ENCODE measurements at regions not wholly inside any gene's neighbourhood (a gene's known extent, or its start where the extent isn't known, plus 50 kb on each side); places are given as distances from the start of the nearest gene placed in this dataset.
A peak's percentile ranks its signal among the peaks of the same experiment; 100 is the strongest.

- DNase-seq: no peak
- no peaks in the 10 kb centered on the region for H3K36me3 ChIP-seq (replicated peaks)
- H3K4me3 ChIP-seq (ENCODE audit: low read depth, low read length): peak overlapping the region; percentile 35
- no peak overlapping the region for H3K27ac ChIP-seq
- TF ChIP-seq, protein P1, sequence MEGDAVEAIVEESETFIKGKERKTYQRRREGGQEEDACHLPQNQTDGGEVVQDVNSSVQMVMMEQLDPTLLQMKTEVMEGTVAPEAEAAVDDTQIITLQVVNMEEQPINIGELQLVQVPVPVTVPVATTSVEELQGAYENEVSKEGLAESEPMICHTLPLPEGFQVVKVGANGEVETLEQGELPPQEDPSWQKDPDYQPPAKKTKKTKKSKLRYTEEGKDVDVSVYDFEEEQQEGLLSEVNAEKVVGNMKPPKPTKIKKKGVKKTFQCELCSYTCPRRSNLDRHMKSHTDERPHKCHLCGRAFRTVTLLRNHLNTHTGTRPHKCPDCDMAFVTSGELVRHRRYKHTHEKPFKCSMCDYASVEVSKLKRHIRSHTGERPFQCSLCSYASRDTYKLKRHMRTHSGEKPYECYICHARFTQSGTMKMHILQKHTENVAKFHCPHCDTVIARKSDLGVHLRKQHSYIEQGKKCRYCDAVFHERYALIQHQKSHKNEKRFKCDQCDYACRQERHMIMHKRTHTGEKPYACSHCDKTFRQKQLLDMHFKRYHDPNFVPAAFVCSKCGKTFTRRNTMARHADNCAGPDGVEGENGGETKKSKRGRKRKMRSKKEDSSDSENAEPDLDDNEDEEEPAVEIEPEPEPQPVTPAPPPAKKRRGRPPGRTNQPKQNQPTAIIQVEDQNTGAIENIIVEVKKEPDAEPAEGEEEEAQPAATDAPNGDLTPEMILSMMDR (IDR thresholded peaks at IDR 0.05; ENCODE audit: low read depth, low read length, missing control alignments): no peak
- in situ Hi-C loops (cut with HindIII; ENCODE audit: low pct_ligation_motif_present, low sequenced_read_pairs): no loop called here
- H3K27me3 ChIP-seq (replicated peaks): peaks cover 43% of the 10 kb centered on the region
Observed at GRCh38 chr1:214187121-214187900, 93.6 kb upstream of the SMYD2 start.

- Histone ChIP-seq H3K4me3 (ENCODE audit: low read depth, low read length) (no peak overlapping the region), H3K27ac (no peak overlapping the region), H3K27me3 (replicated peaks) (peaks cover 43% of the 10 kb centered on the region), H3K36me3 (replicated peaks) (no peaks in the 10 kb centered on the region)
- TF ChIP-seq, protein P1 (IDR thresholded peaks at IDR 0.05; ENCODE audit: low read depth, low read length, missing control alignments): no peak
- DNase-seq: no peak
- in situ Hi-C loops (cut with HindIII; ENCODE audit: low pct_ligation_motif_present, low sequenced_read_pairs): no loop called here
Observed at GRCh38 chr1:214187933-214188332, 93.0 kb upstream of the SMYD2 start.

- in situ Hi-C loops (cut with HindIII; ENCODE audit: low pct_ligation_motif_present, low sequenced_read_pairs): no loop called here
- TF ChIP-seq, protein P1 (IDR thresholded peaks at IDR 0.05; ENCODE audit: low read depth, low read length, missing control alignments): no peak
- H3K27me3 ChIP-seq (replicated peaks): peaks cover 48% of the 10 kb centered on the region
- no peaks in the 10 kb centered on the region for H3K36me3 ChIP-seq (replicated peaks)
- DNase-seq: no peak
- H3K27ac ChIP-seq: no peak overlapping the region
- no peak overlapping the region for H3K4me3 ChIP-seq (ENCODE audit: low read depth, low read length)
Observed at GRCh38 chr1:214188835-214189234, 92.1 kb upstream of the SMYD2 start.

DNA sequence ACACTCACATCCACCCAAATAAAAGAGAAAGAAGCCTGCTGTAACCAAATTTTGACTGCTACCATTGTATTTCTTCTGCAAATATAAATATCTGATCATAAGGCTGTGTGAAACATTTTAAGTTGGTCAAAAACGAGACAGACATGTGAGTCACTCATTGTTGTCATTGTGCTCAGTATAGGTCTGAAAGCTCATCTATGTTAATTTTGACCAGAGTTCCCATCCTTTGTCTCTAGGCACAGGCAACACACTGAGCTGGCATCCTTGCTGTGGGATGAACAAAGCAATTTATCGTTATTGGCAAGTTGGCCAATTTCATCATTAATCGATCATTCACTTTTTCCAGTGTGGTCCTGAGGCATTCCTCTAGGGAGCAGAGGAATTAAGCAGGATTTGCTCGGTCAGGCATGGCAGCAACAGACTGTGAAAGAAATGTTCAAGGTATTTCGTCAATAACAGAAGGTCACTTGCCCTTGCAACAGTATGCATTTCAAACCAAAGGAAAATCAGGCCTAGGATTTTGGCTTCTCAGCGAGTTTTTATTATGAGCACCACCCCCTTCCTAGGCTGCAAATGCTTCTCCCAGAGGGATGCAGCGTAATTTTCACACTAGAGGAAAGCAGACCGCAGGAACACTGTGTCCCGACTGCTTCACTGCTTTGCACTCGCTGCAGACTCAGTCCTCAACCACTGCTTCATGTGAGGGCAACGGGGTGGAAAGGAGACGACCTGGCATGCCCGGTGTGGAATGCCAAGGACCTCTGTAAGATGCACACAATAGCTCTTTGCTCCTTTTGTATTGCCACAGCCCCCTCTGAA, 87.9 kb upstream of the SMYD2 start:
- in situ Hi-C loops (cut with HindIII; ENCODE audit: low pct_ligation_motif_present, low sequenced_read_pairs): no loop called here
- Histone ChIP-seq H3K27me3 (replicated peaks) (peaks cover 18% of the 10 kb centered on the region), H3K4me3 (ENCODE audit: low read depth, low read length) (no peak overlapping the region), H3K27ac (no peak overlapping the region), H3K36me3 (replicated peaks) (no peaks in the 10 kb centered on the region)
- TF ChIP-seq, protein P1 (IDR thresholded peaks at IDR 0.05; ENCODE audit: low read depth, low read length, missing control alignments): no peak
- DNase-seq: no peak

DNA sequence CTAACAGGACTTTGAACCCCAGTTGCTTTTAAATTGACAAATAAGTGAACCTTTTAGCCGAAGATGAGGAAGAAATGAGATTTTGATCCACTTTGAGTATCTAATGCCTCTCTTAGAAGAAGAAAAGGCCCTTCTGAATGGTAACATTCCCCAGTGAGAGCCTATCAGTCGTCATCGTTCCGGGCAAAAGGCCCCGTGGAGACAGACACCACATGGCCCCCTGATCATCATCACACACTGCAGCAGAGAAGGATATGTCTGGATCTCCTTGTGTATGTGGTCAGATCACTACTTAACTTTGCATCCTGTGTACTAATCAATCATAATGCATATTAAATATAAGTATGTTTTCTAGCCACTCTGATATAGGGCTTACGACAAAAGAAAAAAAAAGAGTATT, 87.3 kb upstream of the SMYD2 start:
- TF ChIP-seq, protein P1 (IDR thresholded peaks at IDR 0.05; ENCODE audit: low read depth, low read length, missing control alignments): no peak
- Histone ChIP-seq H3K36me3 (replicated peaks) (no peaks in the 10 kb centered on the region), H3K27ac (no peak overlapping the region), H3K4me3 (ENCODE audit: low read depth, low read length) (no peak overlapping the region), H3K27me3 (replicated peaks) (peaks cover 11% of the 10 kb centered on the region)
- DNase-seq: no peak
- in situ Hi-C loops (cut with HindIII; ENCODE audit: low pct_ligation_motif_present, low sequenced_read_pairs): no loop called here

All from brain microvascular endothelial cell (primary cell).